Stimulated activated CD8-positive, alpha-beta memory T cell treated with anti-CD3 and anti-CD28 coated beads, Interleukin-4, amount 100 ng/mL, for 24 hours (primary cell): ENCODE measurements at regions not wholly inside any gene's neighbourhood (a gene's known extent, or its start where the extent isn't known, plus 50 kb on each side); places are given as distances from the start of the nearest gene placed in this dataset.

Experiments
- DNase-seq: peaks from one replicate; pipeline ENCODE4 v3.0.0-alpha.2; 2020; ENCODE audit warnings: low read depth

GRCh38 chr18:2387588-2387987 lies 183.7 kb downstream of the METTL4 start:
- DNase-seq, result no peak

- DNase-seq, result no peak
These were observed 181.1 kb downstream of the METTL4 start for GRCh38 chr18:2390158-2390557.

- DNase-seq, result no peak
These were observed 179.8 kb downstream of the METTL4 start for GRCh38 chr18:2391470-2391869.

- DNase-seq, result no peak
These were observed 178.9 kb downstream of the METTL4 start for GRCh38 chr18:2392446-2392845.

GRCh38 chr18:2394684-2395083 lies 176.6 kb downstream of the METTL4 start:
- no peak for DNase-seq

GRCh38 chr18:2395427-2396161 lies 175.7 kb downstream of the METTL4 start:
- no peak for DNase-seq

GRCh38 chr18:2396162-2396505 lies 175.2 kb downstream of the METTL4 start:
- DNase-seq, result no peak

GRCh38 chr18:2400701-2401196 lies 170.6 kb downstream of the METTL4 start:
- DNase-seq, result no peak

- DNase-seq, result no peak
These were observed 169.2 kb downstream of the METTL4 start for GRCh38 chr18:2402084-2402483.

- no peak for DNase-seq
These were observed 164.8 kb downstream of the METTL4 start for GRCh38 chr18:2406544-2406943.

GRCh38 chr18:2407961-2408360 lies 163.3 kb downstream of the METTL4 start:
- no peak for DNase-seq

- DNase-seq, result no peak
These were observed 161.4 kb downstream of the METTL4 start for GRCh38 chr18:2409906-2410305.

- DNase-seq, result no peak
These were observed 160.6 kb downstream of the METTL4 start for GRCh38 chr18:2410688-2411087.

- DNase-seq, result no peak
These were observed 159.8 kb downstream of the METTL4 start for GRCh38 chr18:2411381-2411960.

GRCh38 chr18:2412281-2412680 lies 159.0 kb downstream of the METTL4 start:
- DNase-seq, result no peak

GRCh38 chr18:2412996-2413751 lies 158.1 kb downstream of the METTL4 start:
- DNase-seq, result no peak

- DNase-seq, result no peak
These were observed 157.1 kb downstream of the METTL4 start for GRCh38 chr18:2414235-2414634.

- DNase-seq, result no peak
These were observed 155.6 kb downstream of the METTL4 start for GRCh38 chr18:2415656-2416055.

GRCh38 chr18:2417861-2418610 lies 153.3 kb downstream of the METTL4 start:
- DNase-seq, result no peak

- DNase-seq, result no peak
These were observed 150.9 kb downstream of the METTL4 start for GRCh38 chr18:2420367-2420766.

GRCh38 chr18:2423761-2424160 lies 147.5 kb downstream of the METTL4 start:
- no peak for DNase-seq

GRCh38 chr18:2424420-2424819 lies 146.9 kb downstream of the METTL4 start:
- no peak for DNase-seq
